Uterus (tissue), 2 donors: ENCODE measurements at regions not wholly inside any gene's neighbourhood (a gene's known extent, or its start where the extent isn't known, plus 50 kb on each side); places are given as distances from the start of the nearest gene placed in this dataset.

Experiments
- CTCF ChIP-seq, 4 experiments: fragments of 200-600 bp in 2 of 4; fragments of 450-650 bp in 2 of 4; sonication (generic) in 2 of 4; IDR thresholded peaks; one replicate each; pipeline ENCODE4 v1.5.1; 2016 to 2019; ENCODE audit warnings: antibody characterized with exemption in 4 of 4, mild to moderate bottlenecking in 2 of 4, moderate library complexity in 1 of 4
- POLR2A ChIP-seq, 2 donors: fragments of 450-650 bp; IDR thresholded peaks; one replicate each; pipeline ENCODE4 v1.6.1; 2016; ENCODE audit warnings: antibody characterized with exemption in 2 of 2, mild to moderate bottlenecking in 1 of 2, moderate library complexity in 1 of 2

DNA sequence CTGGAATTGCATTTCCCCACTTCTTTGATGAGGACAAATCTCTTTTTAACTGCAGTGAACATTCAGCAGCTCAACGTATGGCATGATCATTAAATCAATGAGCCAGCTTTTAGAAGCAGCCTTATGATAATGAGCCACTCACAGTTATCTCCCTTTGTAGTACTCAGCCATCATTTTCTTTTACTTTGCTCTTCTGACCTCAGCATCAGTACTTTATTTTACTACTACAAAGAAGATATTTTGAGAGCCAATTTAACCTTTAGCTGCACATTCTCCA, 250.0 kb upstream of the CLEC14A start:
- no peak for TF ChIP-seq CTCF (IDR thresholded peaks at IDR 0.05)
- no peak for TF ChIP-seq POLR2A (IDR thresholded peaks at IDR 0.05)
